ENCODE measurements at regions not wholly inside any gene's neighbourhood (a gene's known extent, or its start where the extent isn't known, plus 50 kb on each side); places are given as distances from the start of the nearest gene placed in this dataset.

DNA sequence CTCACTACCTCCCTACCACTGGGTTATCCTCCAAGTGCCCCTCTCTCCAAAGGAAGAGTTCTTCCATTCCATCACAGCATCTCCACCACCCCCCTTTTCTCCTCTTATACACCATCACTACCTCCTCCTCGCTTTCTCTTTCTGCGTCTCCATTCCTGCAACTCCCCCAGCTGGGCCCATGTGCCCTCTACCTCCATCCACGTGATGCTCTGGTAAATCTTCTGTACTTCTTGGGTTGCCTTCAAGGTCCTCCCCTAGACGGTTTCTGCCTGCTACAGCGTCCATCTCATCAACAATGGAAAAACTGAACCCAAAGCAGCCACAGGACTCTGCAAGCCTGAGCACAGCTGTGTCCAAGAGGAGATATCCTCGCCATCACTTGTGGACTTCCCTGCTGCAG, 129.5 kb upstream of the SLCO3A1 start:
- TF ChIP-seq, protein P1, sequence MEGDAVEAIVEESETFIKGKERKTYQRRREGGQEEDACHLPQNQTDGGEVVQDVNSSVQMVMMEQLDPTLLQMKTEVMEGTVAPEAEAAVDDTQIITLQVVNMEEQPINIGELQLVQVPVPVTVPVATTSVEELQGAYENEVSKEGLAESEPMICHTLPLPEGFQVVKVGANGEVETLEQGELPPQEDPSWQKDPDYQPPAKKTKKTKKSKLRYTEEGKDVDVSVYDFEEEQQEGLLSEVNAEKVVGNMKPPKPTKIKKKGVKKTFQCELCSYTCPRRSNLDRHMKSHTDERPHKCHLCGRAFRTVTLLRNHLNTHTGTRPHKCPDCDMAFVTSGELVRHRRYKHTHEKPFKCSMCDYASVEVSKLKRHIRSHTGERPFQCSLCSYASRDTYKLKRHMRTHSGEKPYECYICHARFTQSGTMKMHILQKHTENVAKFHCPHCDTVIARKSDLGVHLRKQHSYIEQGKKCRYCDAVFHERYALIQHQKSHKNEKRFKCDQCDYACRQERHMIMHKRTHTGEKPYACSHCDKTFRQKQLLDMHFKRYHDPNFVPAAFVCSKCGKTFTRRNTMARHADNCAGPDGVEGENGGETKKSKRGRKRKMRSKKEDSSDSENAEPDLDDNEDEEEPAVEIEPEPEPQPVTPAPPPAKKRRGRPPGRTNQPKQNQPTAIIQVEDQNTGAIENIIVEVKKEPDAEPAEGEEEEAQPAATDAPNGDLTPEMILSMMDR (IDR thresholded peaks at IDR 0.05; ENCODE audit: low read depth, low read length): no peak
- no peak for TF ChIP-seq EZH2phosphoT487 (IDR thresholded peaks at IDR 0.05; ENCODE audit: low read depth)

GRCh38 chr15:91733661-91734060, 119.8 kb upstream of the SLCO3A1 start:
- TF ChIP-seq EZH2phosphoT487 (IDR thresholded peaks at IDR 0.05; ENCODE audit: low read depth): no peak
- TF ChIP-seq, protein P1 (IDR thresholded peaks at IDR 0.05; ENCODE audit: low read depth, low read length): no peak
- Histone ChIP-seq H3K9ac (ENCODE audit: low read length) (no peak overlapping the region), H3K79me2 (ENCODE audit: low read length) (no peaks in the 10 kb centered on the region), H3K9me3 (ENCODE audit: insufficient read depth, low read length) (no peaks in the 10 kb centered on the region), H3K27ac (ENCODE audit: low read length) (no peak overlapping the region), H3K36me3 (replicated peaks; ENCODE audit: low read depth, low read length) (no peaks in the 10 kb centered on the region), H3K4me2 (ENCODE audit: low read length) (no peak overlapping the region), H3K4me3 (ENCODE audit: low read length) (no peak overlapping the region), H4K20me1 (ENCODE audit: insufficient read depth, low read length) (no peaks in the 10 kb centered on the region), H3K27me3 (ENCODE audit: low read depth, low read length) (no peaks in the 10 kb centered on the region; the same call in 1 of the 2 replicates), H3K4me1 (ENCODE audit: low read length) (no peaks in the 10 kb centered on the region), H2AFZ (ENCODE audit: low read depth, low read length) (no peak overlapping the region)

More for the DNA sequence above, 129.5 kb upstream of the SLCO3A1 start:
- no peaks in the 10 kb centered on the region for H3K4me1 ChIP-seq (ENCODE audit: low read length)
- H3K27me3 ChIP-seq (ENCODE audit: low read depth, low read length): no peaks in the 10 kb centered on the region
- no peak overlapping the region for H3K4me2 ChIP-seq (ENCODE audit: low read length)
- no peaks in the 10 kb centered on the region for H4K20me1 ChIP-seq (ENCODE audit: insufficient read depth, low read length)
- no peaks in the 10 kb centered on the region for H3K79me2 ChIP-seq (ENCODE audit: low read length)
- no peak overlapping the region for H3K27ac ChIP-seq (ENCODE audit: low read length)
- no peak overlapping the region for H2AFZ ChIP-seq (ENCODE audit: low read depth, low read length)
- no peaks in the 10 kb centered on the region for H3K36me3 ChIP-seq (replicated peaks; ENCODE audit: low read depth, low read length)
- no peaks in the 10 kb centered on the region for H3K9me3 ChIP-seq (ENCODE audit: insufficient read depth, low read length)
- no peak overlapping the region for H3K9ac ChIP-seq (ENCODE audit: low read length)
- no peak overlapping the region for H3K4me3 ChIP-seq (ENCODE audit: low read length)

DNA sequence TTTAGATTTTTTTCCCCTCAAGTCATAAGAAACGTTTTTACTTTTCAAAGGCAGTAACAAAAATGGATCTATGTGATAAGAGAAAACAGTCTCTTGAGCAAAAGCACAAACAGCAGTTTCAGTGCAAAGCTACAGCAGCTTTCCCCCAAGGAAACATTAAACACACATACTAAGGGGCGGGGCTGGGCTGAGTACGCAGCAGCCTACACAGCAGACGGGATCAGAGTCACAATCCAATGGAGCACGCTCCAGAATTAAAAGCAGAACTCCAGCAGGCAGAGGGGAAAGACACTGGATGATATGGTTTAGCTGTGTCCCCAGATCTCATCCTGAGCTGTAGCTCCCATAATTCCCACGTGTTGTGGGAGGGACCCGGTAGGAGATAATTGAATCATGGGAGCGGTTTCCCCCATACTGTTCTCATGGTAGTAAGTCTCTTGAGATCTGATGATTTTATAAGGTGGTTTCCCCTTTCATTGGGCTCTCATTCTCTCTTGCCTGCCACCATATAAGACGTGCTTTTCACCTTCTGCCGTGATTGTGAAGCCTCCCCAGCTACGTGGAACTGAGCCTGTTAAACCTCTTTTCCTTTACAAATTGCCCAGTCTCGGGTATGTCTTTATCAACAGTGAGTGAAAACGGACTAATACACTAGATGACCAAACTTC, 116.2 kb upstream of the SLCO3A1 start:
- no peak overlapping the region for H3K9ac ChIP-seq (ENCODE audit: low read length)
- no peak overlapping the region for H3K4me2 ChIP-seq (ENCODE audit: low read length)
- no peaks in the 10 kb centered on the region for H3K79me2 ChIP-seq (ENCODE audit: low read length)
- H3K4me3 ChIP-seq (ENCODE audit: low read length): no peak overlapping the region
- no peaks in the 10 kb centered on the region for H4K20me1 ChIP-seq (ENCODE audit: insufficient read depth, low read length)
- no peak for TF ChIP-seq EZH2phosphoT487 (IDR thresholded peaks at IDR 0.05; ENCODE audit: low read depth)
- TF ChIP-seq, protein P1 (IDR thresholded peaks at IDR 0.05; ENCODE audit: low read depth, low read length): no peak
- H3K9me3 ChIP-seq (ENCODE audit: insufficient read depth, low read length): no peaks in the 10 kb centered on the region
- no peak overlapping the region for H2AFZ ChIP-seq (ENCODE audit: low read depth, low read length)
- no peaks in the 10 kb centered on the region for H3K36me3 ChIP-seq (replicated peaks; ENCODE audit: low read depth, low read length)
- H3K27me3 ChIP-seq (ENCODE audit: low read depth, low read length): no peaks in the 10 kb centered on the region; the same call in 1 of the 2 replicates
- no peaks in the 10 kb centered on the region for H3K4me1 ChIP-seq (ENCODE audit: low read length)
- no peak overlapping the region for H3K27ac ChIP-seq (ENCODE audit: low read length)

GRCh38 chr15:91741986-91742385, 111.5 kb upstream of the SLCO3A1 start:
- Histone ChIP-seq H4K20me1 (ENCODE audit: insufficient read depth, low read length) (no peaks in the 10 kb centered on the region), H3K9ac (ENCODE audit: low read length) (no peak overlapping the region), H3K4me3 (ENCODE audit: low read length) (no peak overlapping the region), H3K27ac (ENCODE audit: low read length) (no peak overlapping the region), H3K79me2 (ENCODE audit: low read length) (no peaks in the 10 kb centered on the region), H3K4me2 (ENCODE audit: low read length) (no peak overlapping the region), H3K9me3 (ENCODE audit: insufficient read depth, low read length) (no peaks in the 10 kb centered on the region), H3K27me3 (ENCODE audit: low read depth, low read length) (peaks cover 3% of the 10 kb centered on the region; the same call in 1 of the 2 replicates), H2AFZ (ENCODE audit: low read depth, low read length) (no peak overlapping the region), H3K4me1 (ENCODE audit: low read length) (no peaks in the 10 kb centered on the region), H3K36me3 (replicated peaks; ENCODE audit: low read depth, low read length) (no peaks in the 10 kb centered on the region)
- TF ChIP-seq EZH2phosphoT487 (IDR thresholded peaks at IDR 0.05; ENCODE audit: low read depth): no peak
- TF ChIP-seq, protein P1 (IDR thresholded peaks at IDR 0.05; ENCODE audit: low read depth, low read length): no peak

All from OCI-LY3 (cell line).